ENCODE measurements at regions not wholly inside any gene's neighbourhood (a gene's known extent, or its start where the extent isn't known, plus 50 kb on each side); places are given as distances from the start of the nearest gene placed in this dataset.
"Not testable (repeated sequence)": the region's sequence is repeated elsewhere in the genome, so short reads cannot be mapped to it uniquely, and the experiment has no call there.

GRCh38 chr12:59131462-59131861, 211.2 kb upstream of the LRIG3 start:
- DNase-seq: no peak

- DNase-seq: no peak
These were observed 202.5 kb upstream of the LRIG3 start for GRCh38 chr12:59122784-59123183.

- DNase-seq: no peak
These were observed 201.1 kb upstream of the LRIG3 start for GRCh38 chr12:59121451-59121850.

GRCh38 chr12:59119676-59120075, 199.4 kb upstream of the LRIG3 start:
- DNase-seq: no peak

- no peak for DNase-seq
These were observed 198.1 kb upstream of the LRIG3 start for GRCh38 chr12:59118356-59118755.

GRCh38 chr12:59115995-59116394, 195.7 kb upstream of the LRIG3 start:
- DNase-seq: no peak

- no peak for DNase-seq
These were observed 195.2 kb upstream of the LRIG3 start for GRCh38 chr12:59115526-59115925.

- peak; percentile 71 for DNase-seq
These were observed 193.7 kb upstream of the LRIG3 start for GRCh38 chr12:59113831-59114615.

- no peak for DNase-seq
These were observed 191.5 kb upstream of the LRIG3 start for GRCh38 chr12:59111851-59112250.

GRCh38 chr12:59108516-59108915, 188.2 kb upstream of the LRIG3 start:
- not testable (repeated sequence) for DNase-seq

- DNase-seq: no peak
These were observed 180.3 kb upstream of the LRIG3 start for GRCh38 chr12:59100585-59100984.

- no peak for DNase-seq
These were observed 177.6 kb upstream of the LRIG3 start for GRCh38 chr12:59097876-59098275.

- DNase-seq: no peak
These were observed 175.9 kb upstream of the LRIG3 start for GRCh38 chr12:59096246-59096645.

- no peak for DNase-seq
These were observed 172.9 kb upstream of the LRIG3 start for GRCh38 chr12:59093073-59093772.

- DNase-seq: no peak
These were observed 168.4 kb upstream of the LRIG3 start for GRCh38 chr12:59088673-59089072.

- DNase-seq: no peak
These were observed 167.4 kb upstream of the LRIG3 start for GRCh38 chr12:59087691-59088090.

- no peak for DNase-seq
These were observed 166.9 kb upstream of the LRIG3 start for GRCh38 chr12:59087077-59087673.

GRCh38 chr12:59086126-59086525, 165.8 kb upstream of the LRIG3 start:
- DNase-seq: no peak

- no peak for DNase-seq
These were observed 165.4 kb upstream of the LRIG3 start for GRCh38 chr12:59085690-59086089.

- no peak for DNase-seq
These were observed 164.4 kb upstream of the LRIG3 start for GRCh38 chr12:59084511-59085375.

GRCh38 chr12:59082952-59083351, 162.6 kb upstream of the LRIG3 start:
- no peak for DNase-seq

- DNase-seq: no peak
These were observed 159.8 kb upstream of the LRIG3 start for GRCh38 chr12:59080101-59080500.

- no peak for DNase-seq
These were observed 159.2 kb upstream of the LRIG3 start for GRCh38 chr12:59079472-59079871.
